Liver (tissue), 8 donors: ENCODE measurements at regions not wholly inside any gene's neighbourhood (a gene's known extent, or its start where the extent isn't known, plus 50 kb on each side); places are given as distances from the start of the nearest gene placed in this dataset.

Source experiments
- DNase-seq: peaks from one replicate; pipeline ENCODE4 v3.0.0-alpha.2; 2017; ENCODE audit warnings: low spot score
- H3K27ac ChIP-seq, 2 donors: one replicate each; pipeline ENCODE4 v1.7.0; 2013; ENCODE audit warnings: inconsistent platforms in 2 of 2, low read length in 2 of 2, control low read depth in 1 of 2, low read depth in 1 of 2, mild to moderate bottlenecking in 1 of 2
- H3K27me3 ChIP-seq, 4 donors: one replicate each; pipeline versions ENCODE4 v1.6.1 to v1.7.0; 2013; ENCODE audit warnings: low read length in 3 of 4, inconsistent platforms in 1 of 4, mild to moderate bottlenecking in 1 of 4, moderate library complexity in 1 of 4; ENCODE audit not compliant: control insufficient read depth in 4 of 4, insufficient read depth in 4 of 4
- H3K36me3 ChIP-seq, 4 donors: one replicate each; pipeline versions ENCODE4 v1.6.1 to v1.7.0; 2013; ENCODE audit warnings: low read length in 3 of 4, mild to moderate bottlenecking in 3 of 4, low read depth in 1 of 4, moderate library complexity in 1 of 4; ENCODE audit not compliant: control insufficient read depth in 4 of 4, insufficient read depth in 3 of 4
- H3K4me1 ChIP-seq, 4 donors: one replicate each; pipeline versions ENCODE4 v1.6.1 to v1.7.0; 2013; ENCODE audit warnings: low read length in 3 of 4, mild to moderate bottlenecking in 3 of 4, moderate library complexity in 1 of 4; ENCODE audit not compliant: control insufficient read depth in 4 of 4, insufficient read depth in 4 of 4
- H3K4me3 ChIP-seq, 3 donors: one replicate each; pipeline versions ENCODE4 v1.6.1 to v1.7.0; 2013; ENCODE audit warnings: low read length in 3 of 3, control low read depth in 1 of 3, low read depth in 1 of 3, mild to moderate bottlenecking in 1 of 3
- H3K9ac ChIP-seq, 2 donors: one replicate each; pipeline ENCODE4 v1.7.0; 2013; ENCODE audit warnings: low read length in 2 of 2, mild to moderate bottlenecking in 2 of 2, moderate library complexity in 2 of 2, control low read depth in 1 of 2, low read depth in 1 of 2
- H3K9me3 ChIP-seq, 4 donors: one replicate each; pipeline versions ENCODE4 v1.6.1 to v1.7.0; 2013; ENCODE audit warnings: low read length in 3 of 4; ENCODE audit not compliant: control insufficient read depth in 4 of 4
- CTCF ChIP-seq: fragments of 150-350 bp; IDR thresholded peaks from 2 replicates; pipeline ENCODE4 v1.5.1; 2017; ENCODE audit warnings: improper control_type of control experiment, low read depth, low read length; ENCODE audit not compliant: missing input control
- EGR1 ChIP-seq, 2 donors: IDR thresholded peaks; 2 replicates each; pipeline ENCODE4 v1.6.1; 2016 to 2018; ENCODE audit warnings: antibody characterized with exemption in 2 of 2, low read depth in 2 of 2
- FOXA1 ChIP-seq: IDR thresholded peaks from 2 replicates; pipeline ENCODE4 v1.6.1; 2016; ENCODE audit warnings: antibody characterized with exemption
- FOXA2 ChIP-seq: IDR thresholded peaks from 2 replicates; pipeline ENCODE4 v1.6.1; 2016; ENCODE audit warnings: antibody characterized with exemption
- GABPA ChIP-seq, 2 donors: IDR thresholded peaks in 1 of 2; conservative IDR thresholded peaks in 1 of 2; 2 replicates each; pipeline ENCODE4 v1.6.1; 2016; ENCODE audit warnings: antibody characterized with exemption in 2 of 2, mild to moderate bottlenecking in 1 of 2, moderate library complexity in 1 of 2
- HNF4A ChIP-seq, 2 donors: conservative IDR thresholded peaks; 2 replicates each; pipeline ENCODE4 v1.6.1; 2016; ENCODE audit warnings: antibody characterized with exemption in 2 of 2, mild to moderate bottlenecking in 2 of 2
- HNF4G ChIP-seq: IDR thresholded peaks from 2 replicates; pipeline ENCODE4 v1.6.1; 2016; ENCODE audit warnings: antibody characterized with exemption
- JUND ChIP-seq, 2 donors: IDR thresholded peaks; 2 replicates each; pipeline ENCODE4 v1.6.1; 2016; ENCODE audit warnings: antibody characterized with exemption in 2 of 2
- NR2F2 ChIP-seq: IDR thresholded peaks from 2 replicates; pipeline ENCODE4 v1.6.1; 2016; ENCODE audit warnings: antibody characterized with exemption
- RAD21 ChIP-seq, 2 donors: IDR thresholded peaks; 2 replicates each; pipeline ENCODE4 v1.6.1; 2016; ENCODE audit warnings: antibody characterized with exemption in 2 of 2, mild to moderate bottlenecking in 2 of 2
- REST ChIP-seq: IDR thresholded peaks from 2 replicates; pipeline ENCODE4 v1.6.1; 2016; ENCODE audit warnings: antibody characterized with exemption, mild to moderate bottlenecking
- SP1 ChIP-seq: IDR thresholded peaks from 2 replicates; pipeline ENCODE4 v1.6.1; 2018; ENCODE audit warnings: antibody characterized with exemption, mild to moderate bottlenecking
- YY1 ChIP-seq: IDR thresholded peaks from 2 replicates; pipeline ENCODE4 v1.6.1; 2016; ENCODE audit warnings: antibody characterized with exemption, mild to moderate bottlenecking
- WGBS: extraction: QIAGEN DNeasy Blood & Tissue Kit; methylation state at CpG from one replicate; pipeline ENCODE4 v1.1.7; 2013; 5-methylcytosine and 5-hydroxymethylcytosine counted together
- TF ChIP-seq, protein P1 (sequence below): IDR thresholded peaks from 2 replicates; pipeline ENCODE4 v1.6.1; 2016; ENCODE audit warnings: antibody characterized with exemption
- TF ChIP-seq, protein P2 (sequence below): IDR thresholded peaks from 2 replicates; pipeline ENCODE4 v1.6.1; 2016; ENCODE audit warnings: antibody characterized with exemption
- donor health status: healthy.
- donor health status: healthy.
- donor health status: healthy.
- donor health status: healthy.
- donor health status: healthy.

DNA sequence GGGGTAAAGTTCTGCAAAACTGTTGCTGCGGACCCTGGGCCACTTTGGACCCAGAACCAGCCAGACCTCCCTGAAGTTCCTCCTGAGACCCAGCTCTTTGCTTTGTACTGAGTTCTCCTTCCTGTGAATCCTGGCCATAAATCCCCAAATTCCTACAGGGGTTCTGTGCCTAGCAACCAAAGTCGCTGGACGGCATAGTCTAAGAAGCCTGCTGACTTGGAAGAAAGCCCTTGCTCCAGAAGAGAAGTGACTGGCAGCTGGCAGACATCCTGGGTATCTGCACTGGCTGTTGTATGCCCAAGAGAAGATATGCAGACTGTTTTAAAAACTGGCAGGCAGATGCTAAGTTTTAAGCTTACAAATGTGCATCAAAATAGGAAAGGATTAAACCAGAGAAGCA lies 99.9 kb upstream of the SLC24A4 start:
- H3K9ac ChIP-seq, result no peak overlapping the region
- H3K27ac ChIP-seq, result no peak overlapping the region
- H3K9me3 ChIP-seq, result no peaks in the 10 kb centered on the region
- no peak for DNase-seq
- TF ChIP-seq SP1 (no peak), REST (no peak), RAD21 (IDR thresholded peaks at IDR 0.05) (no peak), FOXA1 (no peak), YY1 (no peak), CTCF (no peak), FOXA2 (no peak), EGR1 (IDR thresholded peaks at IDR 0.05; ENCODE audit: low read depth in 2 of 2) (no peak), HNF4A (conservative IDR thresholded peaks at IDR 0.05) (no peak)
- no peaks in the 10 kb centered on the region for H3K4me1 ChIP-seq
- H3K27me3 ChIP-seq, result peaks cover 0 to 3% (median 1%) of the 10 kb centered on the region in 4 donors
- H3K4me3 ChIP-seq, result no peak overlapping the region
- H3K36me3 ChIP-seq, result no peaks in the 10 kb centered on the region
- WGBS, result 71% methylated on average over 3 of the region's 3 CpGs

DNA sequence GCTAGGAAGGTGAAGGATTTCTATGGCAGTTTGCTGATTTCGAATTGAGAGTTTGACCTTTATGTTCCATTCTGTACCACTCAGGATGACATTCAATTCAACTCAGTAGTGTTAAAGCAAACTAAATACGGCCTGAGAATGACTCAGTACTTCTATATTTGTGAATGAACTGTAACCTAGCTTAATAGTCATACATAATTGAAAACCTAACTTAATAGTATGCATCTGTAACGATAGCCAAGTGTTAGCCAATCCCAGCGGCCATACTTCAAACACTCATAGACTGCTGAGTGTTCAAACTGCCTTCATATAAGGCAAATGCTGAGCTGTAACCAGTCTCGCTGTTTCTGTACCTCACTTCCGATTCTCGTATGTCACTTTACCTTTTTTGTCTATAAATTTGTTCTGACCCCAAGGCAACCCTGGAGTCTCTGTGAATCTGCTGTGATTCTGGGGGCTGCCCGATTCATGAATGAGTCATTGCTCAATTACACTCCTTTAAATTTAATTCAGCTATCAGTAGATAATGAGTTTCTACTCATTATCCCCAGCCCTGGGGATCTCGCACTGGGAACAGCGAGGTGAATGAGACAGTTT lies 98.5 kb upstream of the SLC24A4 start:
- no peak for DNase-seq
- 79% methylated on average over 10 of the region's 10 CpGs for WGBS
- Histone ChIP-seq H3K9ac (no peak overlapping the region), H3K9me3 (no peaks in the 10 kb centered on the region), H3K27ac (no peak overlapping the region), H3K4me1 (no peaks in the 10 kb centered on the region), H3K27me3 (peaks cover 0 to 3% (median 1%) of the 10 kb centered on the region in 4 donors), H3K4me3 (no peak overlapping the region), H3K36me3 (no peaks in the 10 kb centered on the region)
- TF ChIP-seq FOXA1 (no peak), JUND (IDR thresholded peaks at IDR 0.05) (no peak), HNF4G (no peak), CTCF (no peak), RAD21 (IDR thresholded peaks at IDR 0.05) (no peak), HNF4A (conservative IDR thresholded peaks at IDR 0.05) (no peak), NR2F2 (no peak), GABPA (IDR thresholded peaks at IDR 0.05 in 1 of 2, conservative IDR thresholded peaks at IDR 0.05 in 1 of 2) (no peak), EGR1 (IDR thresholded peaks at IDR 0.05; ENCODE audit: low read depth in 2 of 2) (no peak), SP1 (no peak)
- TF ChIP-seq, protein P1, sequence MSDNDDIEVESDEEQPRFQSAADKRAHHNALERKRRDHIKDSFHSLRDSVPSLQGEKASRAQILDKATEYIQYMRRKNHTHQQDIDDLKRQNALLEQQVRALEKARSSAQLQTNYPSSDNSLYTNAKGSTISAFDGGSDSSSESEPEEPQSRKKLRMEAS, result no peak
- TF ChIP-seq, protein P2, sequence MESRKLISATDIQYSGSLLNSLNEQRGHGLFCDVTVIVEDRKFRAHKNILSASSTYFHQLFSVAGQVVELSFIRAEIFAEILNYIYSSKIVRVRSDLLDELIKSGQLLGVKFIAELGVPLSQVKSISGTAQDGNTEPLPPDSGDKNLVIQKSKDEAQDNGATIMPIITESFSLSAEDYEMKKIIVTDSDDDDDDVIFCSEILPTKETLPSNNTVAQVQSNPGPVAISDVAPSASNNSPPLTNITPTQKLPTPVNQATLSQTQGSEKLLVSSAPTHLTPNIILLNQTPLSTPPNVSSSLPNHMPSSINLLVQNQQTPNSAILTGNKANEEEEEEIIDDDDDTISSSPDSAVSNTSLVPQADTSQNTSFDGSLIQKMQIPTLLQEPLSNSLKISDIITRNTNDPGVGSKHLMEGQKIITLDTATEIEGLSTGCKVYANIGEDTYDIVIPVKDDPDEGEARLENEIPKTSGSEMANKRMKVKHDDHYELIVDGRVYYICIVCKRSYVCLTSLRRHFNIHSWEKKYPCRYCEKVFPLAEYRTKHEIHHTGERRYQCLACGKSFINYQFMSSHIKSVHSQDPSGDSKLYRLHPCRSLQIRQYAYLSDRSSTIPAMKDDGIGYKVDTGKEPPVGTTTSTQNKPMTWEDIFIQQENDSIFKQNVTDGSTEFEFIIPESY, result no peak
